HEK293 (cell line): ENCODE measurements at regions not wholly inside any gene's neighbourhood (a gene's known extent, or its start where the extent isn't known, plus 50 kb on each side); places are given as distances from the start of the nearest gene placed in this dataset.

Experiments used
- KLF7 ChIP-seq: fragments of 450-650 bp; formaldehyde crosslinking; IDR thresholded peaks from 2 replicates; pipeline ENCODE4 v1.5.1; 2016; ENCODE audit warnings: missing biosample characterization, missing genetic modification characterization, borderline replicate concordance
- PRDM10 ChIP-seq: fragments of 450-650 bp; formaldehyde crosslinking; IDR thresholded peaks from 2 replicates; pipeline ENCODE4 v1.5.1; 2016; ENCODE audit warnings: missing biosample characterization, missing genetic modification characterization
- ZNF10 ChIP-seq: fragments of 450-650 bp; formaldehyde crosslinking; IDR thresholded peaks from 2 replicates; pipeline ENCODE4 v1.5.1; 2017; ENCODE audit warnings: missing biosample characterization, missing genetic modification characterization
- ZNF121 ChIP-seq: fragments of 450-650 bp; formaldehyde crosslinking; IDR thresholded peaks from 2 replicates; pipeline ENCODE4 v1.5.1; 2016; ENCODE audit warnings: missing biosample characterization, missing genetic modification characterization
- ZNF23 ChIP-seq: fragments of 450-650 bp; formaldehyde crosslinking; IDR thresholded peaks from 2 replicates; pipeline ENCODE4 v1.5.1; 2016; ENCODE audit warnings: missing biosample characterization, missing genetic modification characterization, borderline replicate concordance
- ZNF302 ChIP-seq: fragments of 450-650 bp; formaldehyde crosslinking; IDR thresholded peaks from 2 replicates; pipeline ENCODE4 v1.5.1; 2016; ENCODE audit warnings: missing biosample characterization, missing genetic modification characterization, low read depth
- ZNF416 ChIP-seq: fragments of 450-650 bp; formaldehyde crosslinking; IDR thresholded peaks from 2 replicates; pipeline ENCODE4 v1.5.1; 2016; ENCODE audit warnings: missing biosample characterization, missing genetic modification characterization
- ZNF792 ChIP-seq: fragments of 450-650 bp; formaldehyde crosslinking; IDR thresholded peaks from 2 replicates; pipeline ENCODE4 v1.5.1; 2016; ENCODE audit warnings: missing biosample characterization, missing genetic modification characterization
- ZSCAN16 ChIP-seq: fragments of 450-650 bp; formaldehyde crosslinking; IDR thresholded peaks from 2 replicates; pipeline ENCODE4 v1.5.1; 2016; ENCODE audit warnings: missing biosample characterization, missing genetic modification characterization
- TF ChIP-seq, protein P1 (sequence below): fragments of 450-650 bp; formaldehyde crosslinking; IDR thresholded peaks from 2 replicates; pipeline ENCODE4 v1.5.1; 2016; ENCODE audit warnings: missing biosample characterization, missing genetic modification characterization
- TF ChIP-seq, protein P2 (sequence below): fragments of 450-650 bp; formaldehyde crosslinking; IDR thresholded peaks from 2 replicates; pipeline ENCODE4 v1.5.1; 2016; ENCODE audit warnings: missing biosample characterization, missing genetic modification characterization
- TF ChIP-seq, protein P3 (sequence below): fragments of 450-650 bp; formaldehyde crosslinking; IDR thresholded peaks from 2 replicates; pipeline ENCODE4 v1.5.1; 2016; ENCODE audit warnings: missing biosample characterization, missing genetic modification characterization

DNA sequence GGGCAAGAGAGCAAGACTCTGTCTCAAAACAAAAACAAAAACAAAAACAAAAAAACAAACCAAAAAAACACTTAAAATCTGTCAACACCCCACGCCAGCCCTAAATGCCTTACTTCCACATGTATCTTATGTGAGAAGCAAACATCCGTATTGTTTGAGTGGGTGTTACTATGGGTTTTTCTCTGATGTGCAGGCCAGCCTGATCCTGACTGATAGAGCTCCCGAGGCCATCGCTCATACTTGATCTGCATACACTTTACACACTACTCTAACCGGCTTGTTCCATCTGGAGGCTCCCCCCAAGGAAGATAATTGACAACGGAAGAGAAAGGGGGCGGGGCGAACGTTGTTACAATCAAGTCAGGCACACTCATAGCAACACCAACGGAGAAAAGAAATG is 237.4 kb downstream of the TBL1XR1 start:
- TF ChIP-seq ZNF121 (tag by site-specific recombination) = no peak
- TF ChIP-seq, protein P1, sequence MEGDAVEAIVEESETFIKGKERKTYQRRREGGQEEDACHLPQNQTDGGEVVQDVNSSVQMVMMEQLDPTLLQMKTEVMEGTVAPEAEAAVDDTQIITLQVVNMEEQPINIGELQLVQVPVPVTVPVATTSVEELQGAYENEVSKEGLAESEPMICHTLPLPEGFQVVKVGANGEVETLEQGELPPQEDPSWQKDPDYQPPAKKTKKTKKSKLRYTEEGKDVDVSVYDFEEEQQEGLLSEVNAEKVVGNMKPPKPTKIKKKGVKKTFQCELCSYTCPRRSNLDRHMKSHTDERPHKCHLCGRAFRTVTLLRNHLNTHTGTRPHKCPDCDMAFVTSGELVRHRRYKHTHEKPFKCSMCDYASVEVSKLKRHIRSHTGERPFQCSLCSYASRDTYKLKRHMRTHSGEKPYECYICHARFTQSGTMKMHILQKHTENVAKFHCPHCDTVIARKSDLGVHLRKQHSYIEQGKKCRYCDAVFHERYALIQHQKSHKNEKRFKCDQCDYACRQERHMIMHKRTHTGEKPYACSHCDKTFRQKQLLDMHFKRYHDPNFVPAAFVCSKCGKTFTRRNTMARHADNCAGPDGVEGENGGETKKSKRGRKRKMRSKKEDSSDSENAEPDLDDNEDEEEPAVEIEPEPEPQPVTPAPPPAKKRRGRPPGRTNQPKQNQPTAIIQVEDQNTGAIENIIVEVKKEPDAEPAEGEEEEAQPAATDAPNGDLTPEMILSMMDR (tag by site-specific recombination) = no peak
- no peak for TF ChIP-seq KLF7 (tag by site-specific recombination)
- no peak for TF ChIP-seq ZNF10 (tag by site-specific recombination)
- TF ChIP-seq ZNF792 (tag by site-specific recombination) = no peak
- no peak for TF ChIP-seq PRDM10
- TF ChIP-seq, protein P2, sequence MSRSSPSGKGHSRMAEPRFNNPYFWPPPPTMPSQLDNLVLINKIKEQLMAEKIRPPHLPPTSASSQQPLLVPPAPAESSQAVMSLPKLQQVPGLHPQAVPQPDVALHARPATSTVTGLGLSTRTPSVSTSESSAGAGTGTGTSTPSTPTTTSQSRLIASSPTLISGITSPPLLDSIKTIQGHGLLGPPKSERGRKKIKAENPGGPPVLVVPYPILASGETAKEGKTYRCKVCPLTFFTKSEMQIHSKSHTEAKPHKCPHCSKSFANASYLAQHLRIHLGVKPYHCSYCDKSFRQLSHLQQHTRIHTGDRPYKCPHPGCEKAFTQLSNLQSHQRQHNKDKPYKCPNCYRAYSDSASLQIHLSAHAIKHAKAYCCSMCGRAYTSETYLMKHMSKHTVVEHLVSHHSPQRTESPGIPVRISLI = no peak
- TF ChIP-seq, protein P3, sequence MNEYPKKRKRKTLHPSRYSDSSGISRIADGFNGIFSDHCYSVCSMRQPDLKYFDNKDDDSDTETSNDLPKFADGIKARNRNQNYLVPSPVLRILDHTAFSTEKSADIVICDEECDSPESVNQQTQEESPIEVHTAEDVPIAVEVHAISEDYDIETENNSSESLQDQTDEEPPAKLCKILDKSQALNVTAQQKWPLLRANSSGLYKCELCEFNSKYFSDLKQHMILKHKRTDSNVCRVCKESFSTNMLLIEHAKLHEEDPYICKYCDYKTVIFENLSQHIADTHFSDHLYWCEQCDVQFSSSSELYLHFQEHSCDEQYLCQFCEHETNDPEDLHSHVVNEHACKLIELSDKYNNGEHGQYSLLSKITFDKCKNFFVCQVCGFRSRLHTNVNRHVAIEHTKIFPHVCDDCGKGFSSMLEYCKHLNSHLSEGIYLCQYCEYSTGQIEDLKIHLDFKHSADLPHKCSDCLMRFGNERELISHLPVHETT = no peak
- TF ChIP-seq ZNF302 (tag by site-specific recombination) = no peak
- TF ChIP-seq ZNF416 (tag by site-specific recombination) = no peak
- no peak for TF ChIP-seq ZSCAN16
- no peak for TF ChIP-seq ZNF23 (tag by site-specific recombination)
